ENCODE measurements at regions not wholly inside any gene's neighbourhood (a gene's known extent, or its start where the extent isn't known, plus 50 kb on each side); places are given as distances from the start of the nearest gene placed in this dataset.

DNA sequence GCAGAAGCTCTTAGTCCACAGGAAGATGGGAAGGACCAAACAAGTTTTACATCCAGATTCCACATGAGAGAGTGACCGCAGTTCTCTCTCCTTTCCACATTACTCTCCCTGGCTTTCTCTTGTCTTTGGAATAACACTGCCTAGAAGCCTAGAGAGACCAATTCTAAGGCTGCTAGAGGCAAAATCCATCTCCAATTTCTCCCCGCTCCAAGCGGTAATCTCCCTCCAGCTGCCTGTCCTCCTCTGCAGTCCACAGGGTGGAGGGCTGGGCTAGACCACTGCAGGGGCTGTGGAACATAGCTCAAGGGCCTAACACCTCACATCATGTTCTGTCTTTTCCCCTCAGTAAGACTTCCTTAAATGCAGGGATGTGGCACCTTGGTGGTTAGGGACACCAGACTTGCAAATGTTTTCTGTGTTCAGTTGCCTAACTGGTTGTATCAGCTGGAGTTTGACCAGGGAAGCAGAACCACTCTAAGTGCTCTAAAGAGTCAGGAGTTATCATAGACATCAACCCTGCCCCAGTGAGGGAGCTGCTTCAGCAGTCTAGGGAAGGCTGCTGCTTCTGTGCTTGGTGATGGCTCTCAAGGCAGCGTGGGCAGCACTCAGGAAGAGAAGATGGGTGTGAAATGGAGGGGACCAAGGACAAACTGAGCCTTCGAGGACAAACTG lies 423.1 kb downstream of the BCOR start:
- no peak for DNase-seq (ENCODE audit: extremely low read depth, low read depth)
- TF ChIP-seq, protein P1, sequence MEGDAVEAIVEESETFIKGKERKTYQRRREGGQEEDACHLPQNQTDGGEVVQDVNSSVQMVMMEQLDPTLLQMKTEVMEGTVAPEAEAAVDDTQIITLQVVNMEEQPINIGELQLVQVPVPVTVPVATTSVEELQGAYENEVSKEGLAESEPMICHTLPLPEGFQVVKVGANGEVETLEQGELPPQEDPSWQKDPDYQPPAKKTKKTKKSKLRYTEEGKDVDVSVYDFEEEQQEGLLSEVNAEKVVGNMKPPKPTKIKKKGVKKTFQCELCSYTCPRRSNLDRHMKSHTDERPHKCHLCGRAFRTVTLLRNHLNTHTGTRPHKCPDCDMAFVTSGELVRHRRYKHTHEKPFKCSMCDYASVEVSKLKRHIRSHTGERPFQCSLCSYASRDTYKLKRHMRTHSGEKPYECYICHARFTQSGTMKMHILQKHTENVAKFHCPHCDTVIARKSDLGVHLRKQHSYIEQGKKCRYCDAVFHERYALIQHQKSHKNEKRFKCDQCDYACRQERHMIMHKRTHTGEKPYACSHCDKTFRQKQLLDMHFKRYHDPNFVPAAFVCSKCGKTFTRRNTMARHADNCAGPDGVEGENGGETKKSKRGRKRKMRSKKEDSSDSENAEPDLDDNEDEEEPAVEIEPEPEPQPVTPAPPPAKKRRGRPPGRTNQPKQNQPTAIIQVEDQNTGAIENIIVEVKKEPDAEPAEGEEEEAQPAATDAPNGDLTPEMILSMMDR (IDR thresholded peaks at IDR 0.05; ENCODE audit: low read depth, low read length): no peak

DNA sequence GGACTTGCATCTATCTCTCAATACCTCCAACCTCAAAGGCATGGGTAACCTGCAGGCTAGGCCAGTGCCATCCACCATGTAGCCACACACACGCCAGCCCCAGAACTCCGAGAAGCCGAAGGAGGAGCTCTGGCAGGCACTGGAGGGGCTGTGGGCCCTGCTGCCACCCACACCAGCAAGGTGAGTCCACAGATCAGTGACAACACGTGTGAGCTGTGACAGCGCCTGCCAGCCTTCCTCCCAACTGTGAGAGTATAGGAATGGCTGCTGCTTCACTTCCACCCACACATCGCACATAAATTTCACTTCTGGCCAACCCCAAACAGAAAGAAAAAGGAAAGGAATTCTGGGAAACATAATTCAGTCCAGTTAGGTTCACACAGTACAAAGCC lies 422.6 kb downstream of the BCOR start:
- DNase-seq (ENCODE audit: extremely low read depth, low read depth): no peak
- TF ChIP-seq, protein P1 (IDR thresholded peaks at IDR 0.05; ENCODE audit: low read depth, low read length): no peak

DNA sequence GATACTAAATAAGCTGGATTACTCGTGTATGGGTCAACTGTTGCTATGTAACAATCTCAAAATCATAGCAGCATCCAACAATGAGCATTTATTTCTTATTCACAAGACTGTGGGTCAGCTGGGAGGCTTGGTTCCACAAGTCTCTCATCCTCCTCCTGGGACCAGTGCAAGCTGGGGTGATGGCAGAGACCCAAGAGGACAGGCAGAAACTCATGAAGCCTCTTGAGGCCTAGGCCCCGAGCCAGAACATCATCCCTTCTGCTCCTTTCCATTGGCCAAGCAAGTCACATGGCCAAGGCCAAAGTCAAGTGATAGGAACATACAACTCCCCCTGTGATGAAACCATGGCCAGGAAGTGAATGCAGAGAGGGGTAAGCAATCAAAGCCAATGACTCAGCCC lies 422.1 kb downstream of the BCOR start:
- TF ChIP-seq, protein P1 (IDR thresholded peaks at IDR 0.05; ENCODE audit: low read depth, low read length): no peak
- no peak for DNase-seq (ENCODE audit: extremely low read depth, low read depth)

DNA sequence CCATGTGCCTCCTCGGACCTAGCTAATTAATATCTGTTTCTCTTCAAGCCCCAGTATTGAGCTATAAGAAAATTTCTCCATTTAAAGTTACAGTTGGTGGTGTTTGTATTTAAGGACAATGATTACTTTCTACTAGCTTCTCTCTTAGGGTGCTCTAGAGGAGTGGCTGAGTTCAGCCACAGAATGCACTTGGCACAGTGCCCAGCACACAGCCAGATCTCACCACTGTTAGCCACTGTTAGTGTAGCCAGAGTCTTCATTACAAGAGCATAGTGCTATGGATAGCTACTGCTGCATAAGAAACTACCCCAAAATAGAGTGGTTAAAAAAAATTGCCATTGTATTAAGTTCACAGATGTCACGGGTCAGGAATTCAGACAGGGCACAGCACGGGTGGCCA lies 421.3 kb downstream of the BCOR start:
- no peak for DNase-seq (ENCODE audit: extremely low read depth, low read depth)
- TF ChIP-seq, protein P1 (IDR thresholded peaks at IDR 0.05; ENCODE audit: low read depth, low read length): no peak

- TF ChIP-seq, protein P1 (IDR thresholded peaks at IDR 0.05; ENCODE audit: low read depth, low read length): no peak
- DNase-seq (ENCODE audit: extremely low read depth, low read depth): no peak
These were observed 420.2 kb downstream of the BCOR start for GRCh38 chrX:39677585-39677977.

DNA sequence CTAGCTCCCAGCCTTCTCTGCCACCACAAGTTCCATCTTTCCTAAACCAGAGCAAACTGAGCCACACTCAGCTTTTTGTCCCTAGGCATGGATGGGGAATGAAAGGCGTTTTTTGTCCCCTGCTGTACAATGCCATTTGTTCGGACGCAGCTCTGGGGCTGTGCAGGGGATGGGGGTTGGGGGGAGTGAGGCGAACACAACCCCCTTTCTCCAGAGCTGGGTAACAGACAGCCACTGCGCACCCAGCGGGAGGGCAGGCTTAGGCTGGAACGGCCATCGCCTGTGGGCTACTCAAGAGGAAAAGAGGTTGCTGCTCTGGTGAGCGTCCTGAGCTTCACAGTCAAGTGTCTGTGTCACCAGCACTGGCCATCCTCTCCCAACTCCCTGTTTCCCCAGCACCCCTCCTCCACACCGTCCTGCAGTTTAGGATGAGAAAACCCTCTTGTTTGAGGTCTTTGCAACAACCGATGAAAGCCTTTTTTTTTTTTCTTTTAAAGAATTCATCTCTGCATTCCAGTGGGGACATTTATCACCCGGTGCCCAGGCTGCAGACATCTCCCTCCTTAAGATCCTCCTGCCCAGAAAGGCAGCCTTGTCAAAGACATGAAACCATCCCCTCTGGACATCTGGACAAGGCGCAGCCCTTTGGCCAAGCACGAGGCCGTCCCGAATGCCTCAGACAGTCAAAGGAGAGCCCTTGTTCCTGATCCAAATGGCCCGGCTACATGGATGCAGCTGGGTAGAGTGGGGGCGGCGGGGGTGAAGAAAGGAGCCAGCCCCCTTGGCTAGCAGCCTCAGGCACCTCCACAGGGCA lies 419.6 kb downstream of the BCOR start:
- TF ChIP-seq, protein P1 (IDR thresholded peaks at IDR 0.05; ENCODE audit: low read depth, low read length): no peak
- DNase-seq (ENCODE audit: extremely low read depth, low read depth): no peak

DNA sequence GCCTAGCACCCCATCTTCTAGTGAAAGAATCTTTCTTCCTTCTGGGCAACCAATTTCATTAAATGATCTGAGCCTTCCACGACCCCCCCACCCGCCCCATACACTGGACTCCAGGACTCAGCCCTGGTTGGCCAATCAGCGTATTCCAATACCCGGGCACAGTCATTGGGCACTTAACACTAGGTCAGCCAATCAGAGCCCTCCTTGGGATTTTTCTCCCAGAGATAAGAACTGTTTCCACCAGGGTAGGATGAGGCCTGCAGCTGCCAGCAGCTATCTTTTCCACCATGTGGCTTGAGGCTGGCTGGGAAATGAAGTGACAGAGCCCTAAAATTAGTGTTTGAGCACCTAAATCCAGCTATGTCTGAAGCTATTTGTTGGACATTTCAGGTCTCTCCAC lies 418.8 kb downstream of the BCOR start:
- TF ChIP-seq, protein P1 (IDR thresholded peaks at IDR 0.05; ENCODE audit: low read depth, low read length): no peak
- DNase-seq (ENCODE audit: extremely low read depth, low read depth): no peak

Data from AG09319 (cell line).